PFSK-1 (cell line): ENCODE measurements at regions not wholly inside any gene's neighbourhood (a gene's known extent, or its start where the extent isn't known, plus 50 kb on each side); places are given as distances from the start of the nearest gene placed in this dataset.

Source experiments
- POLR2AphosphoS5 ChIP-seq: IDR thresholded peaks from 2 replicates; pipeline ENCODE4 v1.6.1; 2012; ENCODE audit warnings: low read depth, mild to moderate bottlenecking, control low read depth, low read length, moderate library complexity
- SIN3A ChIP-seq: IDR thresholded peaks from 2 replicates; pipeline ENCODE4 v1.6.1; 2012; ENCODE audit warnings: mild to moderate bottlenecking, low read length, moderate library complexity, borderline replicate concordance; ENCODE audit not compliant: insufficient read depth
- TAF1 ChIP-seq: IDR thresholded peaks from 2 replicates; pipeline ENCODE4 v1.6.1; 2012; ENCODE audit warnings: low read length, control low read depth, borderline replicate concordance; ENCODE audit not compliant: insufficient read depth
- TF ChIP-seq, protein P1 (sequence below), 2 experiments: IDR thresholded peaks; 2 replicates each; pipeline versions ENCODE4 v1.6.1 to v1.8.0; 2011 to 2012; ENCODE audit warnings: low read depth in 2 of 2, low read length in 2 of 2, control low read depth in 1 of 2, inconsistent platforms in 1 of 2, mild to moderate bottlenecking in 1 of 2, moderate library complexity in 1 of 2; ENCODE audit not compliant: insufficient read depth in 1 of 2

DNA sequence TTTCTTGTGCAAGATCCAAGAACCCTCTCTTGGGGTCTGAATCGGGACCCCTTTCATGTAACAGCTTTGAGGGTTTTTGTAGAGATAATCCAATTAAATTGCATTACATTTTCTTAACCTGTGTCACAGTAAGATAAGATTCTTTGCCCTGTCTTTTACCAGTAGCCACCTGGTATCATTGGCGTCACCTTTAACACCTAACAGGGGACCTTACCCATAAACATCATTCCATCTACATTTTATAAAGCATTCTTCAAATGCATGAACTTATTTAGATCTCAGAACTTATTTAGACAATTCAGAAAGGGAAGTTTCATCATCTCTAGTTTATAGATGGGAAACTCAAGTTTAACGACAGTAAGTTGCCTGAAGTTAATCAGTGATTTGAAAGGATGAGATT, 106.4 kb upstream of the KLF6 start:
- TF ChIP-seq, protein P1, sequence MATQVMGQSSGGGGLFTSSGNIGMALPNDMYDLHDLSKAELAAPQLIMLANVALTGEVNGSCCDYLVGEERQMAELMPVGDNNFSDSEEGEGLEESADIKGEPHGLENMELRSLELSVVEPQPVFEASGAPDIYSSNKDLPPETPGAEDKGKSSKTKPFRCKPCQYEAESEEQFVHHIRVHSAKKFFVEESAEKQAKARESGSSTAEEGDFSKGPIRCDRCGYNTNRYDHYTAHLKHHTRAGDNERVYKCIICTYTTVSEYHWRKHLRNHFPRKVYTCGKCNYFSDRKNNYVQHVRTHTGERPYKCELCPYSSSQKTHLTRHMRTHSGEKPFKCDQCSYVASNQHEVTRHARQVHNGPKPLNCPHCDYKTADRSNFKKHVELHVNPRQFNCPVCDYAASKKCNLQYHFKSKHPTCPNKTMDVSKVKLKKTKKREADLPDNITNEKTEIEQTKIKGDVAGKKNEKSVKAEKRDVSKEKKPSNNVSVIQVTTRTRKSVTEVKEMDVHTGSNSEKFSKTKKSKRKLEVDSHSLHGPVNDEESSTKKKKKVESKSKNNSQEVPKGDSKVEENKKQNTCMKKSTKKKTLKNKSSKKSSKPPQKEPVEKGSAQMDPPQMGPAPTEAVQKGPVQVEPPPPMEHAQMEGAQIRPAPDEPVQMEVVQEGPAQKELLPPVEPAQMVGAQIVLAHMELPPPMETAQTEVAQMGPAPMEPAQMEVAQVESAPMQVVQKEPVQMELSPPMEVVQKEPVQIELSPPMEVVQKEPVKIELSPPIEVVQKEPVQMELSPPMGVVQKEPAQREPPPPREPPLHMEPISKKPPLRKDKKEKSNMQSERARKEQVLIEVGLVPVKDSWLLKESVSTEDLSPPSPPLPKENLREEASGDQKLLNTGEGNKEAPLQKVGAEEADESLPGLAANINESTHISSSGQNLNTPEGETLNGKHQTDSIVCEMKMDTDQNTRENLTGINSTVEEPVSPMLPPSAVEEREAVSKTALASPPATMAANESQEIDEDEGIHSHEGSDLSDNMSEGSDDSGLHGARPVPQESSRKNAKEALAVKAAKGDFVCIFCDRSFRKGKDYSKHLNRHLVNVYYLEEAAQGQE (IDR thresholded peaks at IDR 0.05; ENCODE audit: insufficient read depth in 1 of 2, low read depth in 2 of 2, low read length in 2 of 2), result no peak
- TF ChIP-seq POLR2AphosphoS5 (no peak), TAF1 (no peak), SIN3A (no peak)
